ENCODE measurements at regions not wholly inside any gene's neighbourhood (a gene's known extent, or its start where the extent isn't known, plus 50 kb on each side); places are given as distances from the start of the nearest gene placed in this dataset.

- TF ChIP-seq CTCF (IDR thresholded peaks at IDR 0.05; ENCODE audit: low read depth, low read length): no peak
- no peak overlapping the region for H3K4me3 ChIP-seq (replicated peaks in 1 of 2; ENCODE audit: low read depth in 2 of 2, low read length in 2 of 2)
- DNase-seq (ENCODE audit: low read depth in 2 of 2): no peak
Observed at GRCh38 chr13:33891196-33891742, 73.3 kb downstream of the RFC3 start.

GRCh38 chr13:33893559-33893958, 75.6 kb downstream of the RFC3 start:
- H3K4me3 ChIP-seq (replicated peaks in 1 of 2; ENCODE audit: low read depth in 2 of 2, low read length in 2 of 2): no peak overlapping the region
- TF ChIP-seq CTCF (IDR thresholded peaks at IDR 0.05; ENCODE audit: low read depth, low read length): no peak
- no peak for DNase-seq (ENCODE audit: low read depth in 2 of 2)

GRCh38 chr13:33904431-33904830, 86.5 kb downstream of the RFC3 start:
- no peak for DNase-seq (ENCODE audit: low read depth in 2 of 2)
- TF ChIP-seq CTCF (IDR thresholded peaks at IDR 0.05; ENCODE audit: low read depth, low read length): no peak
- H3K4me3 ChIP-seq (replicated peaks in 1 of 2; ENCODE audit: low read depth in 2 of 2, low read length in 2 of 2): no peak overlapping the region

GRCh38 chr13:33908116-33908515, 90.2 kb downstream of the RFC3 start:
- no peak overlapping the region for H3K4me3 ChIP-seq (replicated peaks in 1 of 2; ENCODE audit: low read depth in 2 of 2, low read length in 2 of 2)
- DNase-seq (ENCODE audit: low read depth in 2 of 2): peak in 1 of 2 donors; percentile 12
- TF ChIP-seq CTCF (IDR thresholded peaks at IDR 0.05; ENCODE audit: low read depth, low read length): no peak

GRCh38 chr13:33910255-33910654, 92.3 kb downstream of the RFC3 start:
- no peak for DNase-seq (ENCODE audit: low read depth in 2 of 2)
- no peak overlapping the region for H3K4me3 ChIP-seq (replicated peaks in 1 of 2; ENCODE audit: low read depth in 2 of 2, low read length in 2 of 2)
- no peak for TF ChIP-seq CTCF (IDR thresholded peaks at IDR 0.05; ENCODE audit: low read depth, low read length)

- no peak for DNase-seq (ENCODE audit: low read depth in 2 of 2)
- no peak for TF ChIP-seq CTCF (IDR thresholded peaks at IDR 0.05; ENCODE audit: low read depth, low read length)
- no peak overlapping the region for H3K4me3 ChIP-seq (replicated peaks in 1 of 2; ENCODE audit: low read depth in 2 of 2, low read length in 2 of 2)
Observed at GRCh38 chr13:33911521-33911920, 93.6 kb downstream of the RFC3 start.

- no peak for DNase-seq (ENCODE audit: low read depth in 2 of 2)
- H3K4me3 ChIP-seq (replicated peaks in 1 of 2; ENCODE audit: low read depth in 2 of 2, low read length in 2 of 2): no peak overlapping the region
Observed at GRCh38 chr13:33913829-33914228, 95.9 kb downstream of the RFC3 start.

More at GRCh38 chr13:33913829-33914228, 95.9 kb downstream of the RFC3 start:
- no peak for TF ChIP-seq CTCF (IDR thresholded peaks at IDR 0.05; ENCODE audit: low read depth, low read length)

All from cardiac fibroblast (primary cell).